ENCODE measurements at regions not wholly inside any gene's neighbourhood (a gene's known extent, or its start where the extent isn't known, plus 50 kb on each side); places are given as distances from the start of the nearest gene placed in this dataset.

DNA sequence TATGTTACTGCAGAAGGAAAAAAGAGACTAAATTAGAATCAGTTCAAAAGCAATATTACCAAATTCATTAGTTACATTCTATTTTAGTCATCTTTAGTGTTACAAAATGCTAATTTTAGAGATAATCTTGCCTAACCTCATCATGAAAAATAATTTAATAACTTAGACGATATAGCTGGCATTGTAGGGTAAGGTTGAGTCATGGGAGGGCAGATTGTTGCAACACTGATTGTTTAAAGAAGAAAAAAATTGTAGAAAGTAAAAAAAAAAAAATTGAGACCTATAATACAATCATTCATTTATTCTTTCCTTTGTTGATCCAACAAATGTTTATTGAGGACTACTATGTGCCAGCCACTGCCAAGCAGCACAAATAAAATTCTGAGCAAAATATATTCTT lies 330.9 kb downstream of the GBA3 start:
- TF ChIP-seq CTCF (IDR thresholded peaks at IDR 0.05) (no peak), POLR2A (IDR thresholded peaks at IDR 0.05; ENCODE audit: low read depth) (no peak), EP300 (IDR thresholded peaks at IDR 0.05) (no peak)

Measured in esophagus muscularis mucosa (tissue), 4 donors.